ENCODE measurements at regions not wholly inside any gene's neighbourhood (a gene's known extent, or its start where the extent isn't known, plus 50 kb on each side); places are given as distances from the start of the nearest gene placed in this dataset.

DNA sequence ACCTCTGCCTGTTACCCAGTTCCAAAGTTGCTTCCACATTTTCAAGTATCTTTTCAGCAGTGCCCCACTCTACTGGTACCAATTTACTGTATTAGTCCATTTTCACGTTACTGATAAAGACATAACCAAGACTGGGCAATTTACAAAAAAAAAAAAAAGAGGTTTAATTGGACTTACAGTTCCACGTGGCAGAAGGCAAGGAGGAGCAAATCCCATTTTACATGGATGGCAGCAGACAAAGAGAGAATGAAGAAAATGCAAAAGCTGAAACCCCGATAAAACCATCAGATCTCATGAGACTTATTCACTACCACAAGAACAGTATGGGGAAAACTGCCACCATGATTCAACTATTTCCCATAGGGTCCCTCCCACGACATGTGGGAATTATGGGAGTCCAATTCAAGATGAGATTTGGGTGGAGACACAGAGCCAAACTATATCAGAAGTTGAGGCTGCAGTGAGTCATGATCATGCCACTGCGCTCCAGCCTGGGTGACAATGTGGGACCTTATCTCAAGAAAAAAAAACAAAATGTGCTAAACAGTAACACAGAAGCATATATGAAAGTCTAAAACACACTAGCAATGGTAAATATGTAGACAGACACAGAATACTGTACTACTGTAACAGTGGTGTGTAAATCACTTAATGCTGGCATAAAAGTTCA is 190.3 kb upstream of the ZC3H12C start (continued):
- TF ChIP-seq, protein P1, sequence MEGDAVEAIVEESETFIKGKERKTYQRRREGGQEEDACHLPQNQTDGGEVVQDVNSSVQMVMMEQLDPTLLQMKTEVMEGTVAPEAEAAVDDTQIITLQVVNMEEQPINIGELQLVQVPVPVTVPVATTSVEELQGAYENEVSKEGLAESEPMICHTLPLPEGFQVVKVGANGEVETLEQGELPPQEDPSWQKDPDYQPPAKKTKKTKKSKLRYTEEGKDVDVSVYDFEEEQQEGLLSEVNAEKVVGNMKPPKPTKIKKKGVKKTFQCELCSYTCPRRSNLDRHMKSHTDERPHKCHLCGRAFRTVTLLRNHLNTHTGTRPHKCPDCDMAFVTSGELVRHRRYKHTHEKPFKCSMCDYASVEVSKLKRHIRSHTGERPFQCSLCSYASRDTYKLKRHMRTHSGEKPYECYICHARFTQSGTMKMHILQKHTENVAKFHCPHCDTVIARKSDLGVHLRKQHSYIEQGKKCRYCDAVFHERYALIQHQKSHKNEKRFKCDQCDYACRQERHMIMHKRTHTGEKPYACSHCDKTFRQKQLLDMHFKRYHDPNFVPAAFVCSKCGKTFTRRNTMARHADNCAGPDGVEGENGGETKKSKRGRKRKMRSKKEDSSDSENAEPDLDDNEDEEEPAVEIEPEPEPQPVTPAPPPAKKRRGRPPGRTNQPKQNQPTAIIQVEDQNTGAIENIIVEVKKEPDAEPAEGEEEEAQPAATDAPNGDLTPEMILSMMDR (IDR thresholded peaks at IDR 0.05) = no peak
- TF ChIP-seq RXRA (IDR thresholded peaks at IDR 0.05; ENCODE audit: borderline replicate concordance, low read depth) (no peak), MEF2A (IDR thresholded peaks at IDR 0.05; ENCODE audit: borderline replicate concordance, low read depth) (no peak), SMC3 (IDR thresholded peaks at IDR 0.05; ENCODE audit: low read depth, low read length) (no peak), NRF1 (IDR thresholded peaks at IDR 0.05; ENCODE audit: low read depth, low read length) (no peak), RCOR1 (IDR thresholded peaks at IDR 0.05; ENCODE audit: low read length) (no peak), MXI1 (IDR thresholded peaks at IDR 0.05; ENCODE audit: low read depth, low read length) (no peak), ELF1 (IDR thresholded peaks at IDR 0.05) (no peak)

DNA sequence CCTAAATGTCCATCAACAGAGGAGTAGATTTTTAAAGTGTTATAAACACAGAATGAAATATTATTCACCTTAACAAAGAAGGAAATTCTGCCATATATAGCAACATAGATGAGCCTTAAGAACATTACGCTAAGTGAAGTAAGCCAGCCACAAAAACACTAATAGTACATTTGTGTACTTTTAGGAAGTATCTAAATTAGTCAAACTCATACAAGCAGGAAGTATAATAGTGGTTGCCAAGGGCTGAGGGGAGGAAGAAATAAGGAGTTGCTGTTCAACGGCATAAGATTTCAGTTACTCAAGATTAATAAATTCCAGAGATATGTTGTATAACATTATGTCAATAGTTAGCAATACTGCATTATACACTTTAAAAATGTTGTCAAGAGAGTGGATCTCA is 181.7 kb upstream of the ZC3H12C start:
- Histone ChIP-seq H3K4me1 (ENCODE audit: control insufficient read depth in 1 of 2, insufficient read depth in 2 of 2, low read depth in 1 of 2, low read length in 1 of 2) (no peaks in the 10 kb centered on the region), H3K79me2 (ENCODE audit: insufficient read depth) (no peaks in the 10 kb centered on the region), H3K27me3 (ENCODE audit: insufficient read depth) (no peaks in the 10 kb centered on the region), H4K20me1 (ENCODE audit: insufficient read depth) (no peaks in the 10 kb centered on the region), H3K27ac (ENCODE audit: low read depth in 2 of 2, low read length in 1 of 2) (no peak overlapping the region), H2AFZ (ENCODE audit: low read depth) (no peak overlapping the region), H3K9ac (no peak overlapping the region), H3K9me3 (no peaks in the 10 kb centered on the region), H3K4me3 (ENCODE audit: low read depth in 2 of 2, low read length in 1 of 2) (no peak overlapping the region), H3F3A (replicated peaks; ENCODE audit: insufficient read depth) (no peaks in the 10 kb centered on the region), H3K9me2 (no peaks in the 10 kb centered on the region), H3K4me2 (no peak overlapping the region), H3K36me3 (replicated peaks in 1 of 2; ENCODE audit: control insufficient read depth in 1 of 2, insufficient read depth in 2 of 2, low read length in 1 of 2) (no peaks in the 10 kb centered on the region)
- TF ChIP-seq JUND (IDR thresholded peaks at IDR 0.05) (no peak), EP300 (IDR thresholded peaks at IDR 0.05; ENCODE audit: borderline replicate concordance in 1 of 2, low read depth in 1 of 2, low read length in 1 of 2) (no peak), CHD2 (IDR thresholded peaks at IDR 0.05; ENCODE audit: low read length, partially characterized antibody) (no peak), FOXJ3 (CRISPR knock-in tag; IDR thresholded peaks at IDR 0.05) (no peak), TEAD4 (IDR thresholded peaks at IDR 0.05; ENCODE audit: borderline replicate concordance, insufficient read depth) (no peak), RAD21 (IDR thresholded peaks at IDR 0.05; ENCODE audit: low read length) (no peak), NFIC (IDR thresholded peaks at IDR 0.05; ENCODE audit: borderline replicate concordance) (no peak)
- no peak for DNase-seq
- ChIA-PET CTCF (no interaction called here), POLR2A (no interaction called here)
- WGBS (ENCODE audit: low lambda C conversion rate) = 66% methylated on average over 2 of the region's 2 CpGs

DNA sequence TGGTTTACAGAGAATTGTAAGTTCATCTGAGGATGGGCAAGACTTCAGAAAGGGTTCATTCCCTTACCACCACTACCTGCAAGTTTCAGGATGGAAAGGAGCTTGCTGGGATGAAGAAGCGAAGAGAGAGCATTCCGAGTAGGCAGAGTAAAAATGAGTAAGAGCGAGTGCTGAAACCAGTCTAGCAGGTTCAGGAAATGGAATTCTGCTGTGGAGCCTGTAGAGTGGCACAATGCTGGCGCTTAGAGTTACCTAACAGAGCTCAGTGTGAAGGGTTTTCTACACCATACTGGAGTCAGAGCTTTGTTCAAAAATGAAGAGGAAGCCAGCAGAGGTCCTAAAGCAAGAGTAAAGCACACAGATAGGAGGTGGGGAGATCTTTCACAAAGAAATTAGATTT is 179.2 kb upstream of the ZC3H12C start:
- Histone ChIP-seq H3K9me2 (no peaks in the 10 kb centered on the region), H3K79me2 (ENCODE audit: insufficient read depth) (no peaks in the 10 kb centered on the region), H3K9ac (no peak overlapping the region), H4K20me1 (ENCODE audit: insufficient read depth) (no peaks in the 10 kb centered on the region), H3K27ac (ENCODE audit: low read depth in 2 of 2, low read length in 1 of 2) (no peak overlapping the region), H2AFZ (ENCODE audit: low read depth) (no peak overlapping the region), H3K4me1 (ENCODE audit: control insufficient read depth in 1 of 2, insufficient read depth in 2 of 2, low read depth in 1 of 2, low read length in 1 of 2) (no peaks in the 10 kb centered on the region), H3F3A (replicated peaks; ENCODE audit: insufficient read depth) (no peaks in the 10 kb centered on the region), H3K27me3 (ENCODE audit: insufficient read depth) (no peaks in the 10 kb centered on the region), H3K4me3 (ENCODE audit: low read depth in 2 of 2, low read length in 1 of 2) (no peak overlapping the region), H3K4me2 (no peak overlapping the region), H3K36me3 (replicated peaks in 1 of 2; ENCODE audit: control insufficient read depth in 1 of 2, insufficient read depth in 2 of 2, low read length in 1 of 2) (no peaks in the 10 kb centered on the region), H3K9me3 (no peaks in the 10 kb centered on the region)
- WGBS (ENCODE audit: low lambda C conversion rate) = 51% methylated on average over 4 of the region's 4 CpGs
- POLR2A ChIA-PET = no interaction called here
- CTCF ChIA-PET = interaction anchor here (1.0 to 1.9 kb wide), 2 partner anchors 33 to 1216 kb away, joined by 5 read pairs; no protein-coding TSS in a partner anchor
- no peak for DNase-seq
- TF ChIP-seq NFIC (IDR thresholded peaks at IDR 0.05; ENCODE audit: borderline replicate concordance) (no peak), CHD2 (IDR thresholded peaks at IDR 0.05; ENCODE audit: low read length, partially characterized antibody) (no peak), GABPA (IDR thresholded peaks at IDR 0.05; ENCODE audit: low read depth) (no peak), EZH2phosphoT487 (IDR thresholded peaks at IDR 0.05; ENCODE audit: borderline replicate concordance, low read depth) (no peak), TCF12 (IDR thresholded peaks at IDR 0.05) (no peak), TEAD4 (IDR thresholded peaks at IDR 0.05; ENCODE audit: borderline replicate concordance, insufficient read depth) (no peak), TAF1 (IDR thresholded peaks at IDR 0.05; ENCODE audit: borderline replicate concordance, low read depth, low read length) (no peak), RFX5 (IDR thresholded peaks at IDR 0.05; ENCODE audit: low read length) (no peak)
- TF ChIP-seq, protein P2, sequence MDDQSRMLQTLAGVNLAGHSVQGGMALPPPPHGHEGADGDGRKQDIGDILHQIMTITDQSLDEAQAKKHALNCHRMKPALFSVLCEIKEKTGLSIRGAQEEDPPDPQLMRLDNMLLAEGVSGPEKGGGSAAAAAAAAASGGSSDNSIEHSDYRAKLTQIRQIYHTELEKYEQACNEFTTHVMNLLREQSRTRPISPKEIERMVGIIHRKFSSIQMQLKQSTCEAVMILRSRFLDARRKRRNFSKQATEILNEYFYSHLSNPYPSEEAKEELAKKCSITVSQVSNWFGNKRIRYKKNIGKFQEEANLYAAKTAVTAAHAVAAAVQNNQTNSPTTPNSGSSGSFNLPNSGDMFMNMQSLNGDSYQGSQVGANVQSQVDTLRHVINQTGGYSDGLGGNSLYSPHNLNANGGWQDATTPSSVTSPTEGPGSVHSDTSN (IDR thresholded peaks at IDR 0.05) = no peak
- TF ChIP-seq, protein P3, sequence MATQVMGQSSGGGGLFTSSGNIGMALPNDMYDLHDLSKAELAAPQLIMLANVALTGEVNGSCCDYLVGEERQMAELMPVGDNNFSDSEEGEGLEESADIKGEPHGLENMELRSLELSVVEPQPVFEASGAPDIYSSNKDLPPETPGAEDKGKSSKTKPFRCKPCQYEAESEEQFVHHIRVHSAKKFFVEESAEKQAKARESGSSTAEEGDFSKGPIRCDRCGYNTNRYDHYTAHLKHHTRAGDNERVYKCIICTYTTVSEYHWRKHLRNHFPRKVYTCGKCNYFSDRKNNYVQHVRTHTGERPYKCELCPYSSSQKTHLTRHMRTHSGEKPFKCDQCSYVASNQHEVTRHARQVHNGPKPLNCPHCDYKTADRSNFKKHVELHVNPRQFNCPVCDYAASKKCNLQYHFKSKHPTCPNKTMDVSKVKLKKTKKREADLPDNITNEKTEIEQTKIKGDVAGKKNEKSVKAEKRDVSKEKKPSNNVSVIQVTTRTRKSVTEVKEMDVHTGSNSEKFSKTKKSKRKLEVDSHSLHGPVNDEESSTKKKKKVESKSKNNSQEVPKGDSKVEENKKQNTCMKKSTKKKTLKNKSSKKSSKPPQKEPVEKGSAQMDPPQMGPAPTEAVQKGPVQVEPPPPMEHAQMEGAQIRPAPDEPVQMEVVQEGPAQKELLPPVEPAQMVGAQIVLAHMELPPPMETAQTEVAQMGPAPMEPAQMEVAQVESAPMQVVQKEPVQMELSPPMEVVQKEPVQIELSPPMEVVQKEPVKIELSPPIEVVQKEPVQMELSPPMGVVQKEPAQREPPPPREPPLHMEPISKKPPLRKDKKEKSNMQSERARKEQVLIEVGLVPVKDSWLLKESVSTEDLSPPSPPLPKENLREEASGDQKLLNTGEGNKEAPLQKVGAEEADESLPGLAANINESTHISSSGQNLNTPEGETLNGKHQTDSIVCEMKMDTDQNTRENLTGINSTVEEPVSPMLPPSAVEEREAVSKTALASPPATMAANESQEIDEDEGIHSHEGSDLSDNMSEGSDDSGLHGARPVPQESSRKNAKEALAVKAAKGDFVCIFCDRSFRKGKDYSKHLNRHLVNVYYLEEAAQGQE (IDR thresholded peaks at IDR 0.05; ENCODE audit: low read depth, low read length) = no peak

Measured in SK-N-SH (cell line).